ENCODE measurements at regions not wholly inside any gene's neighbourhood (a gene's known extent, or its start where the extent isn't known, plus 50 kb on each side); places are given as distances from the start of the nearest gene placed in this dataset.

GRCh38 chr12:127857661-127858060 is 409.3 kb upstream of the TMEM132C start:
- TF ChIP-seq CTCF (IDR thresholded peaks at IDR 0.05), result no peak
- TF ChIP-seq EZH2 (IDR thresholded peaks at IDR 0.05), result no peak
